DMS153 (cell line): ENCODE measurements at regions not wholly inside any gene's neighbourhood (a gene's known extent, or its start where the extent isn't known, plus 50 kb on each side); places are given as distances from the start of the nearest gene placed in this dataset.
"Not testable (repeated sequence)": the region's sequence is repeated elsewhere in the genome, so short reads cannot be mapped to it uniquely, and the experiment has no call there.

ENCODE experiments used
- DNase-seq: peaks from one replicate; lab custom pipeline; 2025; lab: John Stamatoyannopoulos, UW

DNA sequence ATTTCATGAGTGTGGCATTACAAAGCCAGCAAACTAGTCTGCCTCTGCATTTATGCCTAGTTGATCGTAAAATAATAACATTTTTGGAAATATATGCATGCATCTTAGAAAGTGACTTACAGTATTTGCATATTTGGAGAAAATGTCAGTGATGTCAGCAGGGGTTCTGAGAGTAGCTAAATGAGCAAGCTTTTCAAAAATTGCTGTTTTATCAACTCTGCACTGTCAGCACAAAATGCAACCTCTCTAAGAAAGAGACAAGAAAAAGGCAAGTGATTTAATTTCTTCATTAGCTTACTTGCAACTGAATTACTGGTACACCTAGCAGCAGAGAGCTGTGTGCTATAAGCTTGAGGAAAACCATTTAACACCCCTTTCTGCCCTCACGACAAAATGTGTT is 632.5 kb upstream of the MMS22L start:
- no peak for DNase-seq

DNA sequence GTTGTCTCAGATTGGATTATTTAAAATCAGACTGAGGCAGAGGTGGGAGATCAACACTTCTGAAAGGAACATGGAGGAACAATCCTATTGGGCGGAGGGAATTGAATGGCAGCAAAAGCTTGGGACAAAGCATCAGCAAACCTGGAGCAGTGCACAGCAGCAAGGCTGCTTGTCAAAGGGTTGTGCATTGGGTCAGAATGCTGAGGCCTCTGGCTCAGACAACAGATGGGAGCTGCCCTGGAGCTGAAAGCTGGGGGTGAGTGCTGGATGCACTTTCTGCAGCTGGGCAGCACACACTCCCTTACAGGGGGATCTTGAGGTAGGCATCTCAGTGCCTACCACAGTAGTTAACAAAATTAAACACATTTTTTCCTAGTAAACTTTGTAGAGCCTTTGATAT is 634.4 kb upstream of the MMS22L start:
- DNase-seq, result no peak

GRCh38 chr6:97919046-97919445 is 636.0 kb upstream of the MMS22L start:
- no peak for DNase-seq

GRCh38 chr6:97919631-97920030 is 636.6 kb upstream of the MMS22L start:
- no peak for DNase-seq

GRCh38 chr6:97923249-97923648 is 640.2 kb upstream of the MMS22L start:
- DNase-seq, result no peak

- DNase-seq, result peak; percentile 20
These were observed 642.5 kb upstream of the MMS22L start for GRCh38 chr6:97925504-97925903.

DNA sequence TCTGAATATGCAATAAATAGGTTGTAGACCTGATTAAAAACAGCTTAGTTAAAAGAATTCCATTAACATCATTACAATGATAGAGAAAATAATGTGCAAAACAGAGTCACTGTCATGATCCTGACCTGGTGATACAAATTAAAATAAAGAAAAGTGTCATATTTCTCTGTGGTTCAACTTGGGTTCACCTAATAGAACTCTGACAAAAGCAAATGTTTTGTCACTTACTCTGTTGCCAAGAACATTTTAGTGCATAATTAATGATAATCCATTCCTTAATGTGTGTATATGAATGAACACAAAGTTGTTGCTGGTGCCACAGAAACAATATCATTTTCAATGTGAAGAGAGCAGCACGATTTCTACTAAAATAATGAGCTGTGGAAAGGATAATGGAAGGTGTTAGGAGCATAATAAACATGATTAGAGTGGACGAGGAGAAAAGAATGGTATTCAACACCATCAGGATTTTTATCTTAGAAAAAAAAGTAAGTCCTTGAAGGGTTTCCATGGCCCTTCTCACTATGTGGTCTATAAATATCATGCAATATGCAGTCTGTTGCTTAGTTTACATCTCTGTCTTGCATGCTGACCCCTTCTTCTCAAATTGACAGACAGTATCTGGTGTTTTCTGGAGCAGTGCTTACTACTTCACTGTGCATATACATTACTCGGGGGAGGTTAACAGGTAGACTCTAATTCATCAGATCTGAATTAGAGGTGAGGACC is 656.6 kb upstream of the MMS22L start:
- no peak for DNase-seq

GRCh38 chr6:97947841-97948240 is 664.8 kb upstream of the MMS22L start:
- peak; percentile 80 for DNase-seq

- DNase-seq, result no peak
These were observed 675.1 kb upstream of the MMS22L start for GRCh38 chr6:97958134-97958533.

DNA sequence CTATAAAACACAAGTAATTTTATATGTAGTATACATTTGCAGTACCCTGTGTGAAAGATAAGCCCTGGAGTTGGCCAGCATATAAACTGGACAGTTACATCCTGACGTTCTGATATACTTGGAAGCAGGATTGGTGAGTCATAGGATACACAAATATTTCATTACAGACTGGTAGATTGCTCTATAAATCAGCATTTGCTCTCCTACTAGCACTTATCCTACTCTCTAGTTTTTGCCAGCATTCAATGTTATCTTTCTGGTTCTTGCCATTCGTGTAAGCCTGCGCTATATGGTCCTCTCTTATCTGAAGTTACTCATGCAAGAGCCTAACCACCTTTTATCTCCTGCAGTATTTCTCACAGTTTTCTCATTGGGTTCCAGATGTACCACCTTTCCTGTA is 680.2 kb upstream of the MMS22L start:
- no peak for DNase-seq

DNA sequence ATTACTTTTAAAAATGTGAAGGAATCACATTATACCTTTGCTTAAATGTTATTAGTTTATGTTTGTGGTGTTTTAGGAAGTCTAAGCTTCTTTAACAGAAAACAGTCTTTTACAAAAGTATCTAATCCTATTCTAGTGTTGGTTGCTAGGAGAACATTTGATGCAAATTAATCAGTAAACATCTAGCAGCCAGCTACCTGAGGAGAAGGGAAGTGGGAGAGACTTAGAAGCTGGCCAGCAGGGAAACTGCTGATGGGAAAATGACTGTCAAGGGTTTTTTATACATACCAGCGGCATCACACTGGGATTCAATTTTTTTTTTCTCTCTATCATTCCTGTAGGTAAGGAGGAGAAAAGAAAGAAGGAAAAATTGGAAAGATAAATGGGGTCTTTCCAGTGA is 686.0 kb upstream of the MMS22L start:
- DNase-seq, result no peak

DNA sequence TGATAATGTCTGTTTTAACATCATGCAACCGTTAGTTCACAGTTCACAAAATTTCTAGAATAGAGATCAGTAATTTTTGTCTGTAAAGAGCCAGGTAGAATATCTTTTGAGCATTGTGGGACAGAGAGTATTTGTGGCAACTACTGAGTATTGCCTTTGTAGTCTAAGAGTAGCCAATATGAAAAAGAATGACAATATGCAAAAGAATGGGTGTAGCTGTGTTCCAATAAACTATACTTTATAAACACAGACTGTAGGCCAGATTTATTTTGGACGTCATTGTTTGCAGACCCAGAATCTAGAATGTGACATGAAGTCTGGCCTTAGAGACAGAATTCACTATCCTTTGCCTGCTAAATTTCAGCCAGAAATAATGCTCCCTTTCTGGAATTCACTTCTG is 694.1 kb upstream of the MMS22L start:
- no peak for DNase-seq

GRCh38 chr6:97978855-97979271 is 695.8 kb upstream of the MMS22L start:
- no peak for DNase-seq

- DNase-seq, result not testable (repeated sequence)
These were observed 696.3 kb upstream of the MMS22L start for GRCh38 chr6:97979285-97979684.

- DNase-seq, result no peak
These were observed 706.4 kb upstream of the MMS22L start for GRCh38 chr6:97989451-97989850.

GRCh38 chr6:97995158-97995557 is 712.1 kb upstream of the MMS22L start:
- DNase-seq, result no peak

- no peak for DNase-seq
These were observed 719.7 kb upstream of the MMS22L start for GRCh38 chr6:98002678-98003077.

DNA sequence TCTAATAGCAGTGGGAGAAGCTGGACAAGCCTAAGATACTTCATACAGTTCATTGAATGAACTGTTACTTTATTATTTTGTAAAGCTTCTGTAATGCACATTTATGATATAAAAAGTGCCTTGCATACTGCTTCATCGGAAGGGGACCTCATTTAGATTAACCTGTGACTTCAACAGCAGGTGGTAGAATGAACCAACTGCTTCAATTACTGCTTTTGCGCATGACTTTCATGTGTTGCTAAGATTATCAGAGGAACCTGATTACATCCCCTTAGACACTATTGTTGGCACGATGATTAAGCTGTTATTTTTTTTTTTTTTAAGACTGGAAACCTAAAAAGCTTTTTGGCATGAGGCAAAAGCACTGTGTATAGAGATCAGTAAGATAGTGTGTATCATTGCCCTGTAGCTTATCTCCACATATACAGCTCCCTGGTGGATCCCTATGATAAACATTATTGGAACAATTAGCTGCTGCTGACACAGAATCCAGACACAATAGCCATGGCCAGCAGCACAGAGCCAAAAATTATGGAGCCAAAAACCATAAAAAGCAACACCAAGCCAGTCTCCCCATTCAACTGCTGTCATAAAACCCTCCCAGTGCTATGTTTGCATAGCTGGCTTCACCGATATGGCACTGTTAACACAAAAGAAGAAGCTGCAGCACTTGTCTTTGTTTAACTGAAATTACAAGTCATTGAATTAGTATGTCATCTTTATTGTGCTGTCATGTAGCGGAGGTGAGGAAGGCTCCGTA is 731.6 kb upstream of the MMS22L start:
- DNase-seq, result peak; percentile 95

GRCh38 chr6:98016565-98016964 is 733.5 kb upstream of the MMS22L start:
- no peak for DNase-seq

- no peak for DNase-seq
These were observed 737.2 kb upstream of the MMS22L start for GRCh38 chr6:98020222-98020621.

DNA sequence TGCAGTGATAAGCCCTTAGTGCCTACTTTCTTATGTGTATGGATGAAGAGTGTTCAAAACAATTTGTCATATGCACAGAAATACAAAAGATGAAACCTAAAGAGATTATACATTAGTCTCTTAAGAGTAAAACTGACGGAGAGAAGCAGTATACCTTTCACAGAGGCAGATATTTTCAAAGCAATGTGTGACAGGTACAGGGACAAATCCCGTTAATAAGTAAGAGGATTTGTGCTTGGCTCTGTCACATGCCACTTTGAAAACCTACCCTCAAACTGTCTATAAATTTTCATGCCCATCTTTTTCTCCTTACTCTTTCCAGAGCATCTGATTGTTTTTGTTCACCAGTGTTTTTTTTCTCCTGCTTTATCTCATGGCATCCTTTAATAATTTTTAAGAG is 741.3 kb upstream of the MMS22L start:
- no peak for DNase-seq

GRCh38 chr6:98027898-98028297 is 744.9 kb upstream of the MMS22L start:
- DNase-seq, result no peak

- no peak for DNase-seq
These were observed 750.6 kb upstream of the MMS22L start for GRCh38 chr6:98033617-98034016.
